GM21825 (cell line): ENCODE measurements at regions not wholly inside any gene's neighbourhood (a gene's known extent, or its start where the extent isn't known, plus 50 kb on each side); places are given as distances from the start of the nearest gene placed in this dataset.

Experiments used
- ATAC-seq: cut with Tn5 transposase; IDR thresholded peaks from one replicate; pipeline ENCODE4 v1.9.1; 2021; ENCODE audit warnings: mild to moderate bottlenecking, moderate library complexity; ENCODE audit not compliant: unreplicated experiment

- no peak for ATAC-seq
Measured at GRCh38 chr1:55658917-55659316, 443.8 kb upstream of the USP24 start.

- ATAC-seq: no peak
Measured at GRCh38 chr1:55654750-55655149, 439.6 kb upstream of the USP24 start.

- ATAC-seq: no peak
Measured at GRCh38 chr1:55654171-55654570, 439.0 kb upstream of the USP24 start.

DNA sequence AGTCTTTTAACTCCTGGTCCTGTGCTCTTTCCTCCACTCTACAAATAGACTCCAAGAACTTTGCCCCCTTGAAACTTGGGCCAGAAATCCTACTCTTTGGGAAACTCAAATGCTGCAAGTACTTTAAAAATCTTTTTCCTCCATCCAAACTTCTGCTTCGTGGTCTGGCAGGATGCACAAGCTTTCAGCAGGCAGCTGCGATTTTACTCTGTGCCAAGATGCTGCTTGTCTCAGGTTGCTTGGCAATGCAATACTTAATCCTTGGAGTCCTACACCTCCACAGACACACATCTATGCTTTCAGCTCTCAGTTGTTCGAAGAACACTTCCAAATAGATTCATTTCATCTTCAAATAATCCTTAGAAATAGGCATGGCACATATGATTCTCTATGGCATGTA, 435.3 kb upstream of the USP24 start:
- ATAC-seq: no peak

DNA sequence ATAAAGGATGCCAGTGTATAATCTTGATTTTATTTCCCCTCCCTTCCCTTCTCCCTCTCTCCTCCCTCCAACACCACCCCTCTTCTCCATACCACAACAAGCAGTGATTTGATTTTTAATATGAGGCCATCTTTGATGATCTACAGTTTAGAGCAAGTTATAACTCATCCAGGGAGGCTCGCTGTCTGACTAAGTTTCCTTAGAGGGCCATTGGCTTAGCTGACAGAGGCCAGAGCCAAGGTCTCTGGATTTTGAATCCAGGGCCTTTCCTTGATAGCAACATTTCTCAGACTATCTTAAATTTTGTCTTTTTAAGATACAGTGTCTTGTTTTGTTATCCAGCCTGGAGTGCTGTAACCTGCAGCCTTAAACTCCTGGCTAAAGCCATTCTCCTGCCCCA, 431.0 kb upstream of the USP24 start:
- no peak for ATAC-seq

- no peak for ATAC-seq
Measured at GRCh38 chr1:55645270-55645669, 430.1 kb upstream of the USP24 start.

GRCh38 chr1:55641947-55642346, 426.8 kb upstream of the USP24 start:
- no peak for ATAC-seq

- no peak for ATAC-seq
Measured at GRCh38 chr1:55640708-55641473, 425.7 kb upstream of the USP24 start.

- ATAC-seq: no peak
Measured at GRCh38 chr1:55639526-55639925, 424.4 kb upstream of the USP24 start.

- ATAC-seq: no peak
Measured at GRCh38 chr1:55639051-55639450, 423.9 kb upstream of the USP24 start.

DNA sequence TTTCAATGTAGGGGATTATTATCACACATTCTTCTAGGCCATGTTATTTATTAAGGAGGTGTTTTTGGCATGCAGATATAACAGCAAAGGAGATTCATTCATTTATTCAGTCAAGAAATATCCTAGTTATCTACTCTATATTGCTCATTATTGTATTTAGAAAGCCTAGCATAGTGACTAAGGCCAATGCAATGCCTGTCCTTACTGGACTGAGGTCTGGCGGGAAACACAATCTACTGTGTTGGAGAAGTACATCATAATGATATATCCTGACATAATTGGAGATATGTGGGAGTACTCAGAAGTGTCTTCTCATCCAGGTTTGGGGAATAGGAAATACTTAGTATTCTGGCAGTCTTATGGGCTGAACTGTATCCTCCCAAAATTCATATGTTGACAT, 421.5 kb upstream of the USP24 start:
- no peak for ATAC-seq

DNA sequence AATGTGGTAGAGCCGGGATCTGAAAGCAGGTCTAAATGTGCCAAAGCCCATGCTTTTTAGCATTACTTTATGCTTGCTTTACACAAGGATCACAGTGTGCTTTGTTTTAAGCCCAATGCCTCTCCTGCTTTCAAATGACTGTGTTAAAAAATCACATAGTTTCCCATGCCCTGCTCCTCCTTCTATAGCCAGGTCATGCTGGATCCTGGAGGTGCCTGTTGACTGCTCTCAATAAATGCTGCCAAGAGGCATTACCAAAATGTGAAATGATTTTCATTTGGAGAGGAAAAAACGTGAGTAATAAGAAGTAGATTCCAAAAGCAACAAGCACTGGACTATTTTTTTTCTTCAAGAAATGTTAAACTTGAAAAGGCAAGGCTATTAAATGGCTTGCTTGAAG, 420.7 kb upstream of the USP24 start:
- no peak for ATAC-seq

DNA sequence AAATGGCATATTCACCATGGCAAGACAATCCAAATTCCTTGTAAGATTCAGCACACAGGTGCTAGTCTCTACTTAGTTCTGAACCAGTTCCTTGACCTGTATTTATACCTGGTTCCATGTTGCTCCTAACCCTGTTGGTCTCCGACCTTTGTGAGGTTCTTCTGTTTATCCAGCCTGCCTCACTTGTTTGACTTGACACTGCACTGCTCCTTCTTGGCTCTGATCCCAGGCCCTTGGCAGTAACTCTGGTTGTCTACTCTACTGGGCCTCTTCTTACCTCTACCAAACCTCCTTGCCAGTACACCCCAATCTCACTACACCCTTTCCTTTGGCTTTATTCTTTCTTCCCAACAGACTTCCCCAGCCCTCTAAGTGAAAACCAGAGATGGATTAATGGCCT, 419.4 kb upstream of the USP24 start:
- ATAC-seq: no peak

- ATAC-seq: no peak
Measured at GRCh38 chr1:55632906-55633305, 417.7 kb upstream of the USP24 start.

- ATAC-seq: no peak
Measured at GRCh38 chr1:55632058-55632457, 416.9 kb upstream of the USP24 start.

GRCh38 chr1:55631509-55631908, 416.3 kb upstream of the USP24 start:
- no peak for ATAC-seq

GRCh38 chr1:55626326-55626725, 411.2 kb upstream of the USP24 start:
- ATAC-seq: no peak

- ATAC-seq: no peak
Measured at GRCh38 chr1:55624766-55625165, 409.6 kb upstream of the USP24 start.

- ATAC-seq: no peak
Measured at GRCh38 chr1:55623311-55623710, 408.1 kb upstream of the USP24 start.

DNA sequence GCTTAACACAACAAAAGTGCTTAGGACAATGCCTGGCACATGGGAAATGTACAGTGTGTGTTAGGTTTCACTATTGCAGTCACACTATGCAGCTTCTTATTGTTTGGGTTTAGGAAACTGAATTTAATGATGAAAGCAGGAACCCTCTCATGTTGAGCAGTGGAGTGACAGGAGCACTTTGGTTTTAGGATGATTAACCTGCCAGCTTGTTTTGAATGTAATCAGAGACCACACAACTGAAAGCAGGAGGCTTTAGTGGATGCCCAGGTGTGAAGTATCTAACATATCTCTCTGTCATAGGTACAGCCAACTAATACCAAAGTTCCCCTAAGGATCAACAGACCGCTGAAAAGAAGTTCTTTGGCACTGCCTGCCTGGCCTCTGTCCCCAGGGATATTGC, 406.9 kb upstream of the USP24 start:
- ATAC-seq: no peak

GRCh38 chr1:55618199-55618598, 403.0 kb upstream of the USP24 start:
- ATAC-seq: no peak

DNA sequence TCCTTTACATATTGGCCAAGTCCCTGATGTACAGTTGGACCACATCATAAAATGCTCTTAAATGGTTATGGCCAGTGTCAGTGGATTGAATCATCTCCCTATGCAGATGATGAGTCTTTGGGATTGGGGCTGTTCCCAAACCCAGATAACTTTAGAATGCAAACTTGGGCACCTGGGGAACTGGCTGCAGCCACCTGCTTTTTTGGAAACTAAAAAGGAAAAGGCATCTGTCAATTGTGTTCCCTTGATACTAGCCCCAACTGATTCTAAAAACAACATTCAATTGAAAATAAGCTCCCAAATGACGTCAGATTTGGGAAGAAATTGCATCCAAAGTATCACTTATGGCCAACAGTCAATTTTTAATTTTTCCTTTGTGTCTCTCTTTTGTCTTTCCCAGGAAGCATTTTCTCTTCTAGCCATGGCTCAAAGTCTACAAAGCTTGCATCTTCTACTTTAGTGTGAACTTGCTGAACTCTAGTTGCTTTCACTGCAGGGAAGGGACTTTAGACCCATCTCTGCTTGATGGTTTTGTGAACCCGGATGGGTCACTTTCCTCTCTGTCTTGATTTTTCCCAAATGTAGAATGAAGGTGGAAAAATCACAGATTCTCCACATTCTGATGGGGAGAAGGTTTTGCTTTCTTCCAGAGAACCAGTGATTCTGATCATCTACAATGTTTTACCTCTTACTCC, 402.3 kb upstream of the USP24 start:
- ATAC-seq: no peak

DNA sequence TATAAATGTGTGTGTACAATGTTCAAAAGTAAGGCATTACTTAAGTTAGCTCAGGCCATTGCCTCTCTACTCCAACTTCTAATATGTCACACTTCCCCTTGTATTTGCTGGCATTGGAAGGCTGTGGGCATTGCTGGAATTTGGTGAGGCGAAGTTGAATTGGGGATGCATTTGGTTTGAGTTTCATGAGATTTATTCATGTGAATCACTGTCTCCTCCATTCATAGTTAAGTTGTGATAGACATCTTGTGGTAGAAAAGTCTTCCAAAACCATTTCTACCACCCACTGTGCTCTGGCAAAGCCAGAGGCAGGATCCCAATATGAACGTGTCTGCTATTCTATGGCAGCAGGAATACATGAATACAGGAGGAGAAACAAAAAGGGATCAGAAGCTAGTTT, 397.8 kb upstream of the USP24 start:
- ATAC-seq: no peak
